Coronary artery (tissue), 2 donors: ENCODE measurements at regions not wholly inside any gene's neighbourhood (a gene's known extent, or its start where the extent isn't known, plus 50 kb on each side); places are given as distances from the start of the nearest gene placed in this dataset.

Experiments used
- DNase-seq: peaks from one replicate; pipeline ENCODE4 v3.0.0-alpha.2; 2017; ENCODE audit warnings: low spot score
- H3K27ac ChIP-seq, 2 donors: fragments of 200-600 bp; sonication (generic); one replicate each; pipeline ENCODE4 v1.5.1; 2016 to 2019
- H3K4me3 ChIP-seq: fragments of 200-600 bp; sonication (generic); 2 replicates; pipeline ENCODE4 v1.5.1; 2016; ENCODE audit warnings: mild to moderate bottlenecking, moderate library complexity
- TF ChIP-seq, protein P1 (sequence below): fragments of 200-600 bp; sonication (generic); IDR thresholded peaks from one replicate; pipeline ENCODE4 v1.5.1; 2019; ENCODE audit warnings: antibody characterized with exemption

DNA sequence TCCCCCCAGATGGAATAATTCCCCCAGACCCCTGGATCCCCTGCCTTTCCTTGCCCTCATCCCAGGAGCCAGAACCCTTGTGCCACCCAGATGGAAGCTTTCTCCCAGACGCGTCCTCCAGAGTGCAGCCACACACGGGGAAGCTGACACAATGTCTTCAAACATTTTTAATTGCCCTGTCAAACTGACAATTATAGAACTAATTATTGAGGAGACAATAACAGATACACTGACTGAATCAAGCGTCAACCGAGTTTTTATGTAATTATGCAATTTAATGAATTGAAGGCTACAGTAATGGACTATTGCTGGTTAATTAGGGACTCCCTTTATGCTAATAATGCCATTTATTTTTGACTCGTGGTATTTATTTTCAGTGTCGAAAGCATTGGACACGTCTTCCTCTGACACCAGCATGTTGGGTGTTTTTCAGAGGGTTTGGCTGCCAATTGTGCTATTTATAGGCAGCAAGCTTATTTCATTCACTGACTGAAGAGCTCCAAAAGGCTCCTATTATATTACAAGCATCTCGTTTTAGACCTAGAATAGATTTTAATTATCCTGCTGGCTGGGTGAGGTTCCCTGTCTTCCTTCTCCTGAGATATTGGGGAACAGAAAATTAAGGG, 298.2 kb upstream of the C16orf82 start:
- TF ChIP-seq, protein P1, sequence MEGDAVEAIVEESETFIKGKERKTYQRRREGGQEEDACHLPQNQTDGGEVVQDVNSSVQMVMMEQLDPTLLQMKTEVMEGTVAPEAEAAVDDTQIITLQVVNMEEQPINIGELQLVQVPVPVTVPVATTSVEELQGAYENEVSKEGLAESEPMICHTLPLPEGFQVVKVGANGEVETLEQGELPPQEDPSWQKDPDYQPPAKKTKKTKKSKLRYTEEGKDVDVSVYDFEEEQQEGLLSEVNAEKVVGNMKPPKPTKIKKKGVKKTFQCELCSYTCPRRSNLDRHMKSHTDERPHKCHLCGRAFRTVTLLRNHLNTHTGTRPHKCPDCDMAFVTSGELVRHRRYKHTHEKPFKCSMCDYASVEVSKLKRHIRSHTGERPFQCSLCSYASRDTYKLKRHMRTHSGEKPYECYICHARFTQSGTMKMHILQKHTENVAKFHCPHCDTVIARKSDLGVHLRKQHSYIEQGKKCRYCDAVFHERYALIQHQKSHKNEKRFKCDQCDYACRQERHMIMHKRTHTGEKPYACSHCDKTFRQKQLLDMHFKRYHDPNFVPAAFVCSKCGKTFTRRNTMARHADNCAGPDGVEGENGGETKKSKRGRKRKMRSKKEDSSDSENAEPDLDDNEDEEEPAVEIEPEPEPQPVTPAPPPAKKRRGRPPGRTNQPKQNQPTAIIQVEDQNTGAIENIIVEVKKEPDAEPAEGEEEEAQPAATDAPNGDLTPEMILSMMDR: no peak
- Histone ChIP-seq H3K27ac (no peak overlapping the region), H3K4me3 (no peak overlapping the region)
- no peak for DNase-seq

DNA sequence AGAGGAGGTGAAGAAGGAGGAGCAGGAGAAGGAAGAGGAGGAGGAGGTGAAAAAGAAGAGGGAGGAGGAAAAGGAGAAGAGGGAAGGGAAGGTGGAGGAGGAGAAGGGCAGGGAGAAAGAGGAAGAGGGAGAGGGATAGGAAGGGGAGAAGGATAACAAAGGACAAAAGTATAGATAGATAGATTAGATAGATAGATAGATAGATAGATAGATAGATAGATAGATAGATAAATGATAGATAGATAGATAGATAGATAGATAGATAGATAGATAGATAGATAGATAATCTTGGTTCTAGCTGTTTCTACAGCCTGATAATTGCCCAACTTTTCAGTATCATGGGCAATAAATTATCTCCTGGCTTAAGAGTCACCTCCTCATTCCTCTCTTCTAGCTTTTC, 296.2 kb upstream of the C16orf82 start:
- H3K4me3 ChIP-seq: no peak overlapping the region
- H3K27ac ChIP-seq: no peak overlapping the region
- TF ChIP-seq, protein P1: no peak
- DNase-seq: no peak

DNA sequence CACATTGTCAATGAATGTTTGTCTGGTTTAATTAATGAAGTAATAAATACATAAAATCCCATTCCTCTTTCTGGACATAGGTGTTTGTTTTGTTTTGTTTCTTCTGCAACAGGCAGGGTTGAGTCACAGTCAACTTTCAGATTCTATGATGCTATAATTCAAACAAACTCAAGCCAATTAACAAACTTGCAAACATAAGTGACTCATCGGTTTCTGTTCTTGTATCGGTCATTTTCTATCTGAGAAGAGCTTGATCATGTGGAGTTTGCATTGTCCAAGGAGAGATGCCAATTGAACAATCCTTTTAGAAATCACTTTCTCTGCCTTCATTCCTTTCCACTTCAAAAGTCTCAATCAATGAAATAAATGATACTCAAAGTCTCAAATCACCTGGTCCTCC, 294.2 kb upstream of the C16orf82 start:
- no peak overlapping the region for H3K4me3 ChIP-seq
- TF ChIP-seq, protein P1: no peak

DNA sequence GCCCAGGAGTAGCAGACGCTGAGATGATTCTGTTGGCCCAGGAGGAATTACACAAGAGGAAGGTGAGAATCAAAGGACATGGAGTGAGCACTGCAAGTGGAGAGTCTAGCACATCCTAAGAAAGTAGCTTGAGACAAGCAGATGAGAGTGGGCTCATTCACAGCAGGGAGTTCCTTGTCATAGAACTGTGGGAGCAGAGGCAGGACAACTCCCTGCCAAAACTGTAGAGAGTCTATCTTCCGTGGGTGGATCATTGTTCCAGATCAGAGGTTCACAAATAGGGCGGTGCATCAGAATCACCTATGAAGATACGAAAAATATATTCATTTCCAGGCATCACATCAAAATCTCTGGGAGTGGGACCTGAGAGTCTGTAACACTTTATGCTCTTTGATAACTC, 288.9 kb upstream of the C16orf82 start:
- Histone ChIP-seq H3K4me3 (no peak overlapping the region), H3K27ac (no peak overlapping the region)
- no peak for DNase-seq
- TF ChIP-seq, protein P1: no peak

More for the DNA sequence above, 294.2 kb upstream of the C16orf82 start:
- no peak overlapping the region for H3K27ac ChIP-seq
- no peak for DNase-seq

DNA sequence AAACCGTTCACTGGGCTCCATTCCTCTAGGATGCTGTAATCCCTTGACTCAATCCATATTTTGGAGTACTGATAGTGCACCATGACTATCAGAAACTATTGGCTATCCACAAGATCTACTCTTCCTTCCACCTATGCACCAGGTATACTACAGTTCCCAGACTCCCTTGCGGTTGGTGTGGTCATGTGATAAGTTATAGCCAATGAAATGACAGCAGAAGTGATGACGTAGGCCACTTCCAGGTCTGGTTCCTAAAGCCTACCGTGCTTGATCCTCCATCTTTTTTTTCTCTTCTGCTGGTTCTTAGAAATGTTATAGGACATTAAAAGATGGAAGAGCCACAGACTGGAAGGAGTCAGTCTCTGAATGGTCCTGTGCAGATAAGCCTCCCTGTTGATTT, 278.8 kb upstream of the C16orf82 start:
- Histone ChIP-seq H3K4me3 (no peak overlapping the region), H3K27ac (no peak overlapping the region)
- TF ChIP-seq, protein P1: no peak
- DNase-seq: no peak

DNA sequence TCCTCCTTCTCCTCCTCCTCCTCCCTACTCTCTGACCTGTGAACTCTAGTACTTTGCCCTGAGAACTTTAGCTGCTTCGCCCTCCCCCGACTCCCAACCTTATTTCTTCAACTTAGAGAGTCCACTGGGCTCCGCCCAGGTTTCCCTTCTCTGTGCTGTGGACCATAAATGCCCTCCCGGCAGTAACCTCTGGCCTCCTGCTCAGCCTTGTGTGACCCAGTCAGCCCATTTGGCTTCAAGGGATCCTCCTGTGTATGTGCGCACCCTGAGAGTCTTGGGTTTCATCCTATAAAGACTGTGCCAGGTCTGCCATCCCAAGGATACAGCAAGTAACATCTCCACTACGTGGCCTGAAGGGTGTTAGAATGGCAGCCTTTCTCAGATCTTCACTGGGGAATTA, 275.6 kb upstream of the C16orf82 start:
- TF ChIP-seq, protein P1: no peak
- Histone ChIP-seq H3K27ac (no peak overlapping the region), H3K4me3 (no peak overlapping the region)
- no peak for DNase-seq

DNA sequence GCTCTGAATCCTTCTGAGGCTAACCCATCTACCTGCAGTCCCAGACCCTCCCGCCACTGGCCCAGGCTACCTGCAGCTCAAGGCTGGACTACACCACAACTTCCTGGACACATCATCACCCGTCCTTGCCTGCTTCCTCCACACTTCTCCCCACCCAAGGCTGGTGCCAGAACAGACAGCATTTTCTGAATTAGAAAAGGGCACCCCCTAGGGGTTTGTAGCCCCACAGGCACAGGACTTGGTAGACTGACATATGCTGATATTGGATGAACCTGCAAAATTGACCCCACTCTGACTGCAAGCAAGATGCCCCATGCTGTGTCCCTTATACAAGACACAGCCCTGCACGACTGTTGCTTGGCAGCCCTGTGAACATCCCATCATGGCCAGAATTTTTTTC, 271.5 kb upstream of the C16orf82 start:
- Histone ChIP-seq H3K27ac (no peak overlapping the region), H3K4me3 (no peak overlapping the region)
- no peak for DNase-seq
- TF ChIP-seq, protein P1: no peak
